Adrenal gland (tissue), 5 donors: ENCODE measurements at regions not wholly inside any gene's neighbourhood (a gene's known extent, or its start where the extent isn't known, plus 50 kb on each side); places are given as distances from the start of the nearest gene placed in this dataset.

Source experiments
- POLR2A ChIP-seq, 2 donors: fragments of 450-650 bp; IDR thresholded peaks; one replicate each; pipeline ENCODE4 v1.6.1; 2017; ENCODE audit warnings: antibody characterized with exemption in 2 of 2, mild to moderate bottlenecking in 2 of 2, moderate library complexity in 1 of 2
- TF ChIP-seq, protein P1 (sequence below), 6 experiments: fragments of 450-650 bp in 4 of 6; fragments of 200-600 bp in 2 of 6; sonication (generic) in 1 of 6; IDR thresholded peaks; 1 replicate in 5 of 6; 2 replicates in 1 of 6; pipeline versions ENCODE4 v1.5.1 to v1.8.0; 2016 to 2021; ENCODE audit warnings: antibody characterized with exemption in 6 of 6, mild to moderate bottlenecking in 2 of 6, moderate library complexity in 1 of 6
- donor health status: DM: no; HTN: no; CAD: no.

DNA sequence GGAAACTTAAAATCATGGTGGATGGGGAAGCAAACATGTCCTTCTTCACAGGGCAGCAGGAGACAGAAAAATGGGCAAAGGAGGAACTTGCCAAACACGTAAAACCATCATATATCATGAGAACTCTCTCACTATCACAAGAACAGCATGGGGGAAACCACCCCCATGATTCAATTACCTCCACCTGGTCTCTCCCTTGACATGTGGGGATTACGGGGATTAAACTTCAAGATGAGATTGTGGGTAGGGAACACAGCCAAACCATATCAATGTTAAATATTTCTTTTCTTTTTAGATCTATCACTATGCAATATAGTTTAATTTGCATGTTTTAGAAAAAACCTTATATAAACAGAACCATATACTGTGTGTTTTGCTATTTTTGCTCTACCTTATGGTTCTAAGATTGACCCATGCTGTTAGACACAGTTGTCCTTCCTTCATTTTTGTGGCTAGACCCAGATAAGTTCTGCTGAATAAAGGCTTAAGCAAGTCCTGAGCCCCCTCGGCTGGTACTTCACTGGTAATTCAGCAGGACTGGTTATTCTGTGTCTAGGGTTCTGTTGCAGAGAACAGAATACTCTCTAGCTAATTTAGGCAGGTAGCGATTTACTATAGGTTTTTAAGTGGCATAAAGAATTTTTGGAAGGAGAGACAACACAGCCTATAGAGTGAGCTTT, 253.7 kb upstream of the HMGA2 start:
- TF ChIP-seq, protein P1, sequence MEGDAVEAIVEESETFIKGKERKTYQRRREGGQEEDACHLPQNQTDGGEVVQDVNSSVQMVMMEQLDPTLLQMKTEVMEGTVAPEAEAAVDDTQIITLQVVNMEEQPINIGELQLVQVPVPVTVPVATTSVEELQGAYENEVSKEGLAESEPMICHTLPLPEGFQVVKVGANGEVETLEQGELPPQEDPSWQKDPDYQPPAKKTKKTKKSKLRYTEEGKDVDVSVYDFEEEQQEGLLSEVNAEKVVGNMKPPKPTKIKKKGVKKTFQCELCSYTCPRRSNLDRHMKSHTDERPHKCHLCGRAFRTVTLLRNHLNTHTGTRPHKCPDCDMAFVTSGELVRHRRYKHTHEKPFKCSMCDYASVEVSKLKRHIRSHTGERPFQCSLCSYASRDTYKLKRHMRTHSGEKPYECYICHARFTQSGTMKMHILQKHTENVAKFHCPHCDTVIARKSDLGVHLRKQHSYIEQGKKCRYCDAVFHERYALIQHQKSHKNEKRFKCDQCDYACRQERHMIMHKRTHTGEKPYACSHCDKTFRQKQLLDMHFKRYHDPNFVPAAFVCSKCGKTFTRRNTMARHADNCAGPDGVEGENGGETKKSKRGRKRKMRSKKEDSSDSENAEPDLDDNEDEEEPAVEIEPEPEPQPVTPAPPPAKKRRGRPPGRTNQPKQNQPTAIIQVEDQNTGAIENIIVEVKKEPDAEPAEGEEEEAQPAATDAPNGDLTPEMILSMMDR (IDR thresholded peaks at IDR 0.05), result no peak
- TF ChIP-seq POLR2A (IDR thresholded peaks at IDR 0.05), result no peak
